Cerebellar cortex (tissue), 1 donor: ENCODE measurements at regions not wholly inside any gene's neighbourhood (a gene's known extent, or its start where the extent isn't known, plus 50 kb on each side); places are given as distances from the start of the nearest gene placed in this dataset.

Experiments used
- DNase-seq: peaks from one replicate; pipeline ENCODE4 v3.0.0-alpha.2; 2015; ENCODE audit warnings: low spot score

DNA sequence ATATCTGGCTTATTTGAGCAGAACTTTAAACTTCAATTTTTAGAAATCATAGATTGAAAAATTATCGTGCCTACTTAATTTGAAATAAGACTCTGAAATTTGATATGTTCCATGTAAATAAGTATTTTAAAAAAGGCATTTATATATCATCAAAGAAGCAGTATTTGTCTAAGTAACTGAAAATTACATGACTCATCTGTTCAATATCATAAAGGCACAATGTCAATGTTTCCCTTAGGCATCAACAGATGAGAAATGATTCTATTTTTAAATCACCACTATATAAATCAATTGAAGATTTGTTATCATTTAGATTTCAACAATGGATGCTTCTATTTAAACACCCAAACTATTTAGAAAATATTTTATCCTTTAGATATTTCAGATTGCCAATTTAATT is 142.9 kb upstream of the POU5F2 start:
- DNase-seq = no peak

DNA sequence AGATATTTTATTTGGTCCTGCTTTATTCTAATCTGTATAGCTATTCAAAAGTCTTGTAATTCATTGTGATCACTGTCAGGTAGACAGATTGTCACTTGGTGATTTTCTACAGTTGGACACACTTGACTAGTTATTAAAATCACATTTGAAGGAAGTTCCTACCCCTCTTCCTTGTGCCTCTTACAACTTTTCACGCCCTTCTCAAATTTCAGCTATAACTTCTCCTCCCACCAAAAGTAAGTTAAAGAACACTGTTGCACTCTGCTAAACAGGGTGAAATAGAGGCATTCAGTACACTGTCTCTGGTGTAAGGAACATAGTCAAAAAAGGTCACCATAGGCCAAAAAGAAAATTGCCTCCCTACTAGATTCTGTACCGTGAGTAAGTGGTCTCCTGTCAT is 142.1 kb upstream of the POU5F2 start:
- DNase-seq = peak; percentile 40

DNA sequence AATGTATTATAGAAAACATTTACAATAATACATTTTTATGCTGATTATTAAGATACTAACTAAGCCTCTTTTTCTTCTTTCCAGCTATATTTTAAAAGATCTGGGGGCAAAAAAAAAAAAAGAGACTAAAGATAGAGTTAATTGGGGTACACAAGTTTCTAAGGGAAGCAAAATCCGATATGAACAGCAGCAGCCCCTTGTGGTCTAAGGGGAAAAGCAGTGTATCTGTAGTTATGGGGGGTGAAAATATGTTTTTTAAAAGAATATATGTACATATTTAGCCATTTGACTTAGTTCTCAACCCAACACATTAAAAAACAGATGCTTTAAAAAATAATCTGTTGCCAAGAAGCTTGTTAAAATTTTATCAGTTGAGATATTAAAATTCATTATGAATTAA is 134.3 kb upstream of the POU5F2 start:
- DNase-seq = no peak

DNA sequence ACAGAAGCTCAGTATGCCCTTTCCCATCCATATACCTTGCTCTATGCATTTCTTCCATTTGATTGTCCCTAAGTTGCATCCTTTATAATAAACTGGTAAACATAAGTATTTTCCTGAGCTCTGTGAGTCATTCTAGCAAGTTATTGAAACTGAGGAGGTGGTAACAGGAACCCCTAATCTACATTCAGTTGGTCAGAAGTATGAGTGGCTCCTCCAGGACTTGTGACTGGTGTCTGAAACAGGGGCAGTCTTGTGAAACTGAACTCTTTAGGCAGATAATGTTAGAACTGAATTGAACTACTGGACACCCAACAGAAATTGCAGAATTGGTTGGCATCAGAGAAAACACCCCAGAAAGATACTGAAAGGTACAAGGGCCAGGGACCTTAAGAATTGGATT is 133.1 kb upstream of the POU5F2 start:
- DNase-seq = no peak

DNA sequence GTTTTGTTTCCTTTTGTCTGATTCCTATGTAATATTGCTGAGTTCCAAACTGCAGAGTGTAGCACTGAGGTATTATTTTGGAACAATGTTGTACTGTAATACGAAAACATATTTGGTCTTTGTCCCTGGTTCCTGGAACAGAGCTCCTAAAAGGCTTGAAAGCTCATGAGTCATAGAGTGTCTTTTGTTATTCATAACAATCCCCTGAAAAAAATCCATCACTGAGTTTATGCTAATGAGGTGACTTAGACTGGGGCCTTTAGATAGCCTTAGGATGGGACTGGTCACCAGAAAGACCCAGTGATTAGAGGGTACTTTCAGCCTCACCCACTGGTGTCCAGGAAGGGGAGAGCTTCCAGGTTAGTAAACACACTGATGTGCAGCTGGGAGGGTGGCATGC is 132.7 kb upstream of the POU5F2 start:
- no peak for DNase-seq

DNA sequence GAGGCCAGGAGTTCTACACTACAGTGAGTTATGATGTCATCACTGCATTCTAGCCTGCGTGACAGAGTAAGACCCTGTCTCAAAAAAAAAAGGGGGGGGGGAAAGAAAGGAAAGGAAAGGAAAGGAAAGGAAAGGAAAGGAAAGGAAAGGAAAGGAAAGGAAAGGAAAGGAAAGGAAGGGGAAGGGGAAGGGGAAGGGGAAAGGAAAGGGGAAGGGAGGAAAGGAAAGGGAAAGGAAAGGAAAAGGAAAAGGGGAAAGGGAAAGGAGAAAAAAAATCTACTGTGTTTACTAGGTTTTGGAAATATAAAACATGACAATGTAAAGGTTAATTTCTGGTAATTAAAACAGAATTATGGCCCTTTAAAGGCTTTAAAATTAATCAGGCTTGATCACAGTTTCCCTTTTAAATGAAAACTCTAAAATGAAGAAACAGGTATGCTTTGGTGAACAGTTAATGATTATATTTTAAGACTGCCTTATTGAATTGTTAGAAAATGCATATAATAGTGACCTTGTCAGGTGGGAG is 131.9 kb upstream of the POU5F2 start:
- DNase-seq = no peak

DNA sequence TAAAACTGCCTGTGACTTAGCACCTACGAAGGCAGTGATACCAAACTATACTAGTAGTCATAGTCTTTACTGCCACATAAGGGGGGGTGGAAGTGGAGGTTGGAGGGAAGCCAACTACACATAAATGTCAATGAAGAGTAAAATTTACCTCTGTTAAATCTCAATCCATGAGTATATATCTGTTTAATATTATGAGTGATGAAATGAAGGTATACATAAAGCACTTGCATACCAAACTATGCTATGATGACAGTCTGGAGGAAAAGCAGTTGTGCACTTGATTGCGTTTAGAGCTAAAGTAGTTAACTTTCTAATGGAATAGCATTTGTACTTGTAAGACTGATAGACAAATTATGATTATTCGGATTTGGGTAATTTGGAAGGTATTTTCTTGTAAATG is 129.2 kb upstream of the POU5F2 start:
- DNase-seq = no peak

DNA sequence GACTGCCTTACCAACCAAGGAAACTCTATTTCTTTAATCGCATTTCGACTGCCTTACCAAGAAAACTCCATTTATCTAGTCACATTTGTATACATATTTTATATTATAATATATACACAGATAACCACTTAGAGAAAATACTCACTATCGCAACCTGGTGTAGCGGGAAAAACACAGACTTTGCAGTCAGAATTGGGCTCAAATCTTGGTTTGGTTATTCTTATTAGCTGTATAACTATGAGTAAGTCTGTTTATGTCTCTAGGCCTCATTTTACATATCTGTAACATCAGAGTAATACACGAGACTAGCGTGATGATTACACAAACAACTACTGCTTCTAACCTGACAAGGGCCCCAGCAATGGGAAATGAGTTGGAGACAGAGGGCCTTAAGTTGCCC is 127.5 kb upstream of the POU5F2 start:
- no peak for DNase-seq

DNA sequence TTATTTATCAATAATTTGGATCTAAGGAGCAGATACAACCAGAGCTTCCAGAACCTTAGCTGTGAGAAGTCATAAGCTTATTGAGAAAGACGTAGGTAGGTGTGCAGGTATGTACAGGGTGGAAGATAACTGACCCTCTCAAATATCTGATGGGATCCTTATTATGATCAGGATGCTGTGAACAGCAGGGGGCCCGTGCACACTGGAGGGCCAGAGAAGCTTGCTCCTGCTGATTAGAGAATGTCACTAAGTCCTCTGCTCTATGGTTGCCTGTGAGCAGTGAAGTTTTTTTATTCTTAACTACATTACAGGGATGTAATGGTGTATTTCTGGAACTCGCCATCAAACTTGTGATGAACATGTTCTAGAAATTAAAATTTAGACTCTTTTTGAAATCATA is 108.9 kb upstream of the POU5F2 start:
- no peak for DNase-seq

DNA sequence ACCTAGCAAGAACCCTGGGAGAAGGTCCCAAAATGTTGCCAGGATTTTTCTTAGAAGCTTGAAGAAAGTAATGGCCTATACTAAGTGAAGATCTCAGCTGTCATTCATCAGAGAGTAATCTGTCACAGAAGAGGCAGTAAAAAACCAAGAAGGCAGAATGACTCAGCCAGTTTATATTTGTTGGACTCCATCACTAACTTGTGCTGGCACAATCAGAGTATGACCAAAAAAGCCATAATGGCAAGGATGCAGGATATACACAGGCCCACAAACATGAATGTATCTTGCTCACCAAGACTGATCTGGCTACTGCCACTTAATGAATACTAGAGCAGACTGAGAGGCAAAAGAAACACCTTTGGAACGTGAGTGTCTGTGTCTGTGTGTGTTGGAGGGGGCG is 104.0 kb upstream of the POU5F2 start:
- DNase-seq = no peak

DNA sequence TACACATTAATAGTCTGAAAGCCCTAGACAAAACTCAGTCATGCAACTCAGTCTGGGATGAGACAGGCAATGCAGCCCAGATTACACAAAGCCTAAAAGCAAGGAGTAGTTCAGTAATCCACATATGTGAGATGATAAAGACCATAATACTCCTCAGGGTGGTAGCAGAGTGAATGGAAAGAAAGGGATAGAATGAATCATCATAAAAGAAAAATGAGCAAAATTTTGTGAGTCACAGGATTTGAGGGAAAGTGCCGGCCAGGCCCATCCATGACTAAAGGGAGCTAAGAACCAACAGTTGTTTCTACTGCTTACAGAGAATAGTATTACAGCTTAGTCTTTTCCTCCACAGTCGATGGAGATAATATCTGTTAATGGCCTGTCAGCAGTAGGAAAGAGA is 90.0 kb upstream of the POU5F2 start:
- no peak for DNase-seq

DNA sequence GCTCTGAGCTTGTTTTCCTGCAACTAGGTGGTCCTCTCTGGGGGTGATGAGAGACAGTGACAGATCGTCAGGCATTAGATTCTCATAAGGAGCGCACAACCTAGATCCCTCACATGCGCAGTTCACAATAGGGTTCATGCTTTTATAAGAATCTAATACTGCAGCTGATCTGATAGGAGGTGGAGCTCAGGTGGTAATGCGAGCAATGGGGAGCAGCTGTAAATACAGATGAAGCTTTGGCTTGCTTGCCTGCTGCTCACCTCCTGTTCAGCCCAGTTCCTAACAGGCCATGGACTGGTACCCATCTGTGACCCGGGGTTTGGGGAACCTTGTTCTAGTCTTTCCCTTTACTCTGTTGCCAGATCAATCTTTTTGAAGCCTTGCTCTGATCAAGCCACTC is 89.5 kb upstream of the POU5F2 start:
- DNase-seq = no peak

DNA sequence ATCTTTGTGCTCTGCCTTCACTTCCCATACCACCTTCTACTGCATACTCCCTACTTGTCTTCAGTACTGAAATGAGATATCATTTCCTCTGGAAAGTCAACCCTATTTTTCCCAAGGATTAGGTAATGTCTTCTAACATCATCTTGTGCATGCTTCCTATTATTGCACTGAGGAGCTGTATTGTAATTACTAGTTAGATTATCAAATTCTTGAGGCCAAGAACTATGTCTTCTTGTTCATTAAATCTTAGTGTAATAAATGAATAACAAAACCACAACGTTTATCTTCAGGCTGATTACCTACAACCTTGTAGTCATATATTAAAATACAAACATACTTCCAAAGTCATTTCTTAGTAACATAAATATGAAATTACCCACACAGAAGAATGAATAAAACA is 87.9 kb upstream of the POU5F2 start:
- no peak for DNase-seq

DNA sequence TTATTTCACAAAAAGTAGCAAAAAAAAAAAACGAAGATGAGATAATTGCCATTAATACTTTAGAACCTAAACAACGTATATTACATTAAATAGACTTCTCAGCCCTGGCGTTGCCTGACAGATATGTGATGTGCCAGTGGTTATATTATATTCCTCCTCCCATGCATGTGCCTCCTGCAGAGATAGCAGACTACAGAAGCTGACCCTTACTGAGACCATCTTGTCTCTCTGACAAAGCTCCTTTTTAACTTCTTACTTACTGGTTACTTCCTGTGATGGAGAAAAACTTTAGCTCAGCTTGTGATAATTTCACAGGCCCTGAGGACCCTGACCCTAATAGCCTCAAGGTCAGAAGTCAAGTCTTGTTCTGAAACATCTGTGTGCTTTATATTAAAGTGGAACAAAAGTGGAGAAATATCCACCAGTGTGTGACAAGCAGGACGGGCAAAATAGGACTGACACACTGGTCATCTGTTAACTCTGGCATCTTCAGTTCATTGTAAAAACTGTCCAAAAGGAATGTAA is 80.6 kb upstream of the POU5F2 start:
- DNase-seq = no peak

DNA sequence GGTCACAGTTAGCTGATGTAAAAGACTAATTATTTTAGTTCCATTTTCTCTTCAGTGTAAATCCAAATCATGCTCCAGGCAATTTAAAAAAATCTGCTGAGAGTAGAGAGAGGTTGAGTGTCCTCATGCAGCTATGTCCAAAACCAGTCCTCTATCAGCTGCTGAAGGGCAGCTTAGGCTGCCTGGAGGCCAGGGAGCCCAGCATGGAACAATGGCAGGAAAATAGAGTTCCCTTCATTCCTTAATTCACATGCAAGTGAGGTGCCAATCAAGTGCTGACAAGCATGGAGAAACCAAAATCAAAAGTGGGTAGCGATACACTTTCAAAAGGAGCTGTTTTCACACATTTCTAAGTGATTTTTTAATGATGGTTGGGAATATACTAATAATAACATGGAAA is 78.3 kb upstream of the POU5F2 start:
- DNase-seq = no peak

DNA sequence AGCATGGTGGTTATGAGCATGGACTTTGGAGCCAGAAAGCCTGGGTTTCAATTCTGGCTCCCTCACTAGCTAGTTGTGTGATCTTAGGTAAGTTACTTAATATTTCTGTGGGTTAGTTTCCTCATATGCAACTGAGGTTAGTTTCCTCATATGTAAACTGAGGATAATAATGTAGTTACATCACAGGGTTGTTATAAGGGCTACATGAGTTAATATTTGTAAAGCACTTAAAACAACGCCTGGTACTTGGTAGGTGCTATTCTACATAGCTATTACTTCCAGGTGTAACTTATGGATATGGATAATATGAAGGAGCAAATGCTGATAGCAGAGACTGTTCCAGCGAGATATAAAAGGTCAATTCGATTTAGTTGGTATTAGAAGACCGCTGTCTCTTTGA is 69.4 kb upstream of the POU5F2 start:
- DNase-seq = no peak

DNA sequence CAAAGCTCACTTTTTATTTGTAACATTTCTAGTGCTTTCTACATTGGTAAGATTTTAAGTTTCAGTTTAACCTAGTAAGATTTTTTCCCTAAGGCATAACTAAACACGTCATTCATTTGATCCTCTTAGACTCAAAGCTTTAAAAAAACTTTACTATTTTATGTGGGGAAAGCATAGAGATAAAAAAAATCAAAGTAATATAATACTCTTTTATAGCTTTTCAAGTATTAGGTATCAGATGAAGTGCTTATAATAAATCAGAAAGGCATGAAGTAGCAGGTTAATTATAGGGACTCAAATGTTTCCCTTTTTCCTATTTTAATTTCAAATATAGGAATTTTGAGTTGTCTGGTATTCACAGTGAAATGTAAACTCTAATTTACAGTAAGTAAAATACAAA is 68.0 kb upstream of the POU5F2 start:
- no peak for DNase-seq

DNA sequence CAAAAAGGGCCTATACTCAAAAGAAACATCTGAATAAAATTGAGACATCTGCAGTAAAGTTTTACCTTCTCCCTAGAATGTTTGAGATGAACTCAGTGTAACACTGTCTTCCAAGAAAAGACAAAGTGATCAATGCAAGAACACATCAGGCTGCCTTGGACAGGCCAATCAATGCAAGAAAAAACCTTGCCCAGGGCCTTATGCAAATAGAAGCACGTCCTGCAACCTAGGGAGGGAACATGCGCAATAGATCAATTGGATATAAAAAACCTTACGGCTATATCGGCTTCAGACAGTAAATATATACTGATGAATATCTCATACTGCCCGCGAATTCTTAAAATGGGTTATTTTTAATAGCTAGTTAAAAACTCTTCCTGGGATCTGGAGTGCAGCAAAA is 66.4 kb upstream of the POU5F2 start:
- DNase-seq = no peak

DNA sequence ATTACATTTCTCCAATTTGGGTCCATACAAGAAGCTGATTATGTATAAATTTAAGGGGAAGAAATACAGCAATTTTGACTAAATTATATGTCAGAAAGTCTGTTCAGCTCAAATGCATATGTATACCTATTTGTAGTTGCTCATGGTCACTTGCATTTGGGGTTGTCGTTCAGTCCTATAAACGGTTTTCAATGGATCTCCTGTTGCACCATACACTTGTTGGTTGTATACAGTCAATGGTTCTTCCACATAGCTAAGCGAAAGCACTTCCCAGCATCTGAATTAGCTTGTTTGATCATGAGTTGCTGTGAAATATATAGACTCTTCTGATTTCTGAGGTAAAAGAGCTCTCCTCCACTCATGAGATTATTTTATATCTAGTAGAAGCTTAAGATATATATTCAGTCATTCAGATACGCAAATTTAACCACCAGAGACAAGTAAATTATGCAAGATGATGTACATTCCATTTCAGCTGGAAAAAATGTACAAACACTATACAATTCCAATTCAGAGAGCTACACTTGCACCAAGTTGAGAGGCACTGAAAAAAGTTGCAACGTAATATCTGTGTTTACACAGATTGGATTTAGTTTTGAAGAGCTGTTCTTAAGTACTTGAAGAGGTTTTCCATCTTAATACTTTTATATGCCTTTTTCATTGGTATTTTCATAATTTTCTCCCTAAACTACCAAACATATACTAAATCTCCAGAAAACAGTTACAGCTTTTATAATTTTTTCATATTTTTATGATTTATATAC is 64.4 kb upstream of the POU5F2 start:
- DNase-seq = peak; percentile 13

DNA sequence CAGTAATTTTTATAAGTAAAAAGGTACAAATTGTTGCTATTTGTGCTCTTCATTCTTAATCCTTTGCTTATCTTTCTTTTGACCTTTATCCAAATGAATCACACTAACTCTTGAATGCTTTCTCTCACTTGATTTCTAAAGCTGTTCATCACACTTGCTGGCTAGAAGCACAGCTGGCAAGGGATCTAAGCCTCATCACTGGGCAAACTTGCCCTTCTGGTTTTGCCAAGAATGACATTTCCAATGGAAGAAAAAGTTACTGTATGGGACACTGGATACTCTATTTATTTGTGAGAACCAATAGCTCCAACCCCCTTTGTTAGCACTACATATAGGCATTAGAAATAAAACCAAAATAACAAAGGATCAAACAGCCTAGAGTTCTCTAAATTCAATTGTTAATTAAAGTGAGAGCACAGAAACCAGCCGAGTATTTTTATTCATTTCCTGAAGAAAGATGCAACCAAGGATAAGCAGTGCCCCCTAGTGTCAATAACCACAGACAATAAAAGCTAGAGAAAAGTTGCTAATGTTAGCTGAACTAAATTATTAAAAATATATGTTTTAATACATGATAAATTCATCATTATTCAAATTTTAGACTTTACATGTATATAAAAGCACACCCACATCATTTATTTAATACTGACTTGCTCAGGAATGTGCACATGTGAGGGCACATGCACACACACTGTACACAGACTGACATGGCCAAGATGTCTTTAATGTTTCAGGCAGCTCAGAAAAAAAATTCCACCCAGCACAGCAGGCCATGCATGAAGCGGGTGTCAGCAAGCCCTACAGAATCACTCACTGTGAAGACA is 59.8 kb upstream of the POU5F2 start:
- DNase-seq = peak; percentile 81

DNA sequence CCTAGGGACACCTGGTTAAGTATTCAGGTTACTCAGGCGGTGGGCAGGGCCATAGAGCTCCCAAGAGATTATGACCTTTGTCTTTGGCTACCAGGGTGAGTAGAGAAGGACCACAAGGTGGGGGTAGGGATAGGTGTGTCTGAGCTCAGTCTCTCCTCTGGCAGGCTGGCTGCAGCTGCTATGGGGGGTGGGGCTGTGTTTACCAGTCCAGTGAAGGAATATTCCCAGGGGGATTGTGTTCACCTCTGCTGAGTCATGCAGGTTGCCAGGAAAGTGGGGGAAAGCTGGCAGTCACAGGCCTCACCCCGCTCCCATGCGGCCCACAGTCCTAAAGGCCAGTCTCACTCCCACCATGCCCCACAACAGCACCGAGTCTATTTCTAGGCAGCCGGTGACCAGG is 53.6 kb upstream of the POU5F2 start:
- no peak for DNase-seq

DNA sequence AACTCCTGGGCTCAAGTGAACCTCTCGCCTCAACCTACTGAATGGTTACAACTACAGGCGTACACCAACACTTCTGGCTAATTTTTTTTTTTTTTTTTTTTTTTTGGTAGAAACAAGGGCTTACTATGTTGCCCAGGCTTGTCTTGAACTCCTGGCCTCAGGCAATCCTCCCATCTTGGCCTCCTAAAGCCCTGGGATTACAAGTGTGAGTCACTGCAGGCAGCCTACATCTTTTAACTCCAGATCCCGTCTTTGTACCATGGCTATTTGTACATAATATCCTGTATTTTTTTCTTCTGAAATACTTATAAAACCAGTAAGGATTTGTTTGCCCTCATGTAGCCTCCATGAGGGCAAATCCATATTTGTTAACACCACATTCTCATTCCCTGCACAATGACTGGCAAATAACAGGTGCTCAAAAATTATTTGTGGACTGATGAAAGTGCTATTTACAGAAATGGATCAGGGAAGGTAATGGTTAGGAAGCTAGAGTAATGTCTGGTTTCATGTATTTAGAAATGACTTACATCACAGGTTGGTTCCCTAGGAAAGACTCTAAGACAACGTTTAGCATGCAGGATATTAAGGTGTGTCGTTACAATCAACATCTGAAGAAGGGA is 51.9 kb upstream of the POU5F2 start:
- DNase-seq = no peak

DNA sequence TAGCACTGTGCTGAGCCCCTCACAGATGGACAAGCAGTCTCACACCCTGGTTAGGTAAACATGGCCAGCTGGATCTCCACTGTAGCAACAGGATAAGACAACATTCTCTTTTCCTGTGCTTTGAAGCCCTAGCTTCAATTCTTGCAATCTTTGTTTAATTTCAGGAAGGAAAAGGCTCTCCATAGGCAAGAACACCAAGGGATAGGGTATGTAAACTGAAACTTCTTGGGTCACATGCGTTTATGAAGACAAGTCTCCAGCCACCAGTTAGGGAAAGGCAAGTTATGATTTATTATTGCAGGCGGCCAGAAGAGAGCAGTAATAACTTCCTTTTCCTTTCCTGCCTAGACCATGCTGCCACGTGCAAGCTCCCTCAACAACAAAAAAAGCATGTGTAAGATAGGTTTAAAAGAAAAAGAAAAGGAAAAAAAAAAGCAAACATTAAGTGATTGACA is 50.1 kb upstream of the POU5F2 start:
- DNase-seq = no peak
